ENCODE measurements at regions not wholly inside any gene's neighbourhood (a gene's known extent, or its start where the extent isn't known, plus 50 kb on each side); places are given as distances from the start of the nearest gene placed in this dataset.
A peak's percentile ranks its signal among the peaks of the same experiment; 100 is the strongest.

GRCh38 chr7:68235937-68236336 lies 1239.3 kb downstream of the TYW1 start:
- Histone ChIP-seq H3K9me3 (ENCODE audit: low read length) (0 out of 2 replicates have a peak, but pooled peaks cover 4% of the 10 kb centered on the region), H3K9me2 (replicated peaks; ENCODE audit: low read length) (no peaks in the 10 kb centered on the region), H3K9ac (ENCODE audit: low read length) (no peak overlapping the region), H3K4me1 (ENCODE audit: insufficient read depth, low read length) (no peaks in the 10 kb centered on the region), H3K36me3 (ENCODE audit: low read depth, low read length) (no peaks in the 10 kb centered on the region), H3K79me2 (ENCODE audit: low read length) (no peaks in the 10 kb centered on the region), H3K27me3 (ENCODE audit: low read length) (no peaks in the 10 kb centered on the region), H3K4me2 (ENCODE audit: low read length) (no peak overlapping the region), H4K20me1 (ENCODE audit: low read length) (no peaks in the 10 kb centered on the region), H3F3A (ENCODE audit: low read length, unreplicated experiment) (no peaks in the 10 kb centered on the region), H2AFZ (ENCODE audit: low read length) (no peak overlapping the region), H3K4me3 (ENCODE audit: low read length) (no peak overlapping the region), H3K27ac (ENCODE audit: low read length) (no peak overlapping the region)
- TF ChIP-seq CTCF (conservative IDR thresholded peaks at IDR 0.05; ENCODE audit: low read depth, low read length) (no peak), EZH2phosphoT487 (IDR thresholded peaks at IDR 0.05; ENCODE audit: borderline replicate concordance, low read length) (no peak), EZH2 (IDR thresholded peaks at IDR 0.05; ENCODE audit: low read length, unreplicated experiment) (no peak)
- intact Hi-C loops (cut with micrococcal nuclease) = no loop called here
- BruUV-seq (replicated peaks) = no TSS peak
- DNase-seq (no peak), ATAC-seq (no peak)
- POLR2A ChIA-PET (ENCODE audit: unreplicated experiment) = no interaction called here
- CTCF ChIA-PET = no interaction called here

GRCh38 chr7:68238204-68238805 lies 1241.7 kb downstream of the TYW1 start:
- Histone ChIP-seq H3K36me3 (ENCODE audit: low read depth, low read length) (no peaks in the 10 kb centered on the region), H3K27ac (ENCODE audit: low read length) (no peak overlapping the region), H2AFZ (ENCODE audit: low read length) (no peak overlapping the region), H3K9me3 (ENCODE audit: low read length) (0 out of 2 replicates have a peak, but pooled peaks cover 4% of the 10 kb centered on the region), H3K27me3 (ENCODE audit: low read length) (no peaks in the 10 kb centered on the region), H4K20me1 (ENCODE audit: low read length) (no peaks in the 10 kb centered on the region), H3K9me2 (replicated peaks; ENCODE audit: low read length) (no peaks in the 10 kb centered on the region), H3K79me2 (ENCODE audit: low read length) (no peaks in the 10 kb centered on the region), H3K4me3 (ENCODE audit: low read length) (no peak overlapping the region), H3F3A (ENCODE audit: low read length, unreplicated experiment) (no peaks in the 10 kb centered on the region), H3K9ac (ENCODE audit: low read length) (no peak overlapping the region), H3K4me1 (ENCODE audit: insufficient read depth, low read length) (no peaks in the 10 kb centered on the region), H3K4me2 (ENCODE audit: low read length) (no peak overlapping the region)
- POLR2A ChIA-PET (ENCODE audit: unreplicated experiment) = interaction anchor here (0.8 kb wide), 1 partner anchor 1713 kb away, joined by 5 read pairs; no protein-coding TSS in a partner anchor
- ATAC-seq = no peak
- BruUV-seq (replicated peaks) = no TSS peak
- intact Hi-C loops (cut with micrococcal nuclease) = no loop called here
- TF ChIP-seq EZH2 (IDR thresholded peaks at IDR 0.05; ENCODE audit: low read length, unreplicated experiment) (no peak), CTCF (conservative IDR thresholded peaks at IDR 0.05; ENCODE audit: low read depth, low read length) (no peak), EZH2phosphoT487 (IDR thresholded peaks at IDR 0.05; ENCODE audit: borderline replicate concordance, low read length) (no peak)
- DNase-seq = peak; percentile 1
- CTCF ChIA-PET = no interaction called here

GRCh38 chr7:68243128-68243527 lies 1246.5 kb downstream of the TYW1 start:
- no peak overlapping the region for H3K4me2 ChIP-seq (ENCODE audit: low read length)
- no peak for TF ChIP-seq CTCF (conservative IDR thresholded peaks at IDR 0.05; ENCODE audit: low read depth, low read length)
- no peak for TF ChIP-seq EZH2 (IDR thresholded peaks at IDR 0.05; ENCODE audit: low read length, unreplicated experiment)
- no peak for TF ChIP-seq EZH2phosphoT487 (IDR thresholded peaks at IDR 0.05; ENCODE audit: borderline replicate concordance, low read length)
- DNase-seq = no peak
- no peaks in the 10 kb centered on the region for H4K20me1 ChIP-seq (ENCODE audit: low read length)
- H3K27me3 ChIP-seq (ENCODE audit: low read length) = no peaks in the 10 kb centered on the region
- H3F3A ChIP-seq (ENCODE audit: low read length, unreplicated experiment) = no peaks in the 10 kb centered on the region
- no peak for ATAC-seq
- H3K36me3 ChIP-seq (ENCODE audit: low read depth, low read length) = no peaks in the 10 kb centered on the region
- H3K9ac ChIP-seq (ENCODE audit: low read length) = no peak overlapping the region
- no peaks in the 10 kb centered on the region for H3K79me2 ChIP-seq (ENCODE audit: low read length)
- H3K9me3 ChIP-seq (ENCODE audit: low read length) = 0 out of 2 replicates have a peak, but pooled peaks cover 4% of the 10 kb centered on the region
- ChIA-PET POLR2A (ENCODE audit: unreplicated experiment) (no interaction called here), CTCF (no interaction called here)
- H3K9me2 ChIP-seq (replicated peaks; ENCODE audit: low read length) = no peaks in the 10 kb centered on the region
- H2AFZ ChIP-seq (ENCODE audit: low read length) = no peak overlapping the region
- no peak overlapping the region for H3K27ac ChIP-seq (ENCODE audit: low read length)
- H3K4me3 ChIP-seq (ENCODE audit: low read length) = no peak overlapping the region
- BruUV-seq (replicated peaks) = no TSS peak
- intact Hi-C loops (cut with micrococcal nuclease) = no loop called here
- H3K4me1 ChIP-seq (ENCODE audit: insufficient read depth, low read length) = no peaks in the 10 kb centered on the region
